ENCODE measurements at regions not wholly inside any gene's neighbourhood (a gene's known extent, or its start where the extent isn't known, plus 50 kb on each side); places are given as distances from the start of the nearest gene placed in this dataset.

GRCh38 chr1:34549199-34549598 is 205.6 kb upstream of the GJB5 start:
- Histone ChIP-seq H3K4me3 (no peak overlapping the region), H3K27ac (no peak overlapping the region), H3K36me3 (no peaks in the 10 kb centered on the region), H3K4me1 (no peaks in the 10 kb centered on the region), H3K9me3 (no peaks in the 10 kb centered on the region), H3K9ac (ENCODE audit: low read depth in 2 of 2, low read length in 2 of 2) (no peak overlapping the region), H3K27me3 (no peaks in the 10 kb centered on the region)
- TF ChIP-seq CTCF (IDR thresholded peaks at IDR 0.05), result no peak
- intact Hi-C loops (cut with DNase I), result loop anchor here (5.0 kb wide), 1 partner anchor 193 kb away; no protein-coding TSS in a partner anchor
- peak; percentile 62 for DNase-seq

- Histone ChIP-seq H3K36me3 (no peaks in the 10 kb centered on the region), H3K4me3 (no peak overlapping the region), H3K27ac (no peak overlapping the region), H3K4me1 (no peaks in the 10 kb centered on the region), H3K9me3 (no peaks in the 10 kb centered on the region), H3K27me3 (no peaks in the 10 kb centered on the region), H3K9ac (ENCODE audit: low read depth in 2 of 2, low read length in 2 of 2) (no peak overlapping the region)
- intact Hi-C loops (cut with DNase I), result no loop called here
- DNase-seq, result no peak
- no peak for TF ChIP-seq CTCF (IDR thresholded peaks at IDR 0.05)
Measured at GRCh38 chr1:34578306-34578705, 176.5 kb upstream of the GJB5 start.

GRCh38 chr1:34582356-34582755 is 172.5 kb upstream of the GJB5 start:
- Histone ChIP-seq H3K36me3 (no peaks in the 10 kb centered on the region), H3K27ac (no peak overlapping the region), H3K9ac (ENCODE audit: low read depth in 2 of 2, low read length in 2 of 2) (no peak overlapping the region), H3K4me1 (no peaks in the 10 kb centered on the region), H3K4me3 (no peak overlapping the region), H3K9me3 (no peaks in the 10 kb centered on the region), H3K27me3 (no peaks in the 10 kb centered on the region)
- no peak for DNase-seq
- intact Hi-C loops (cut with DNase I), result no loop called here
- TF ChIP-seq CTCF (IDR thresholded peaks at IDR 0.05), result no peak

- H3K27me3 ChIP-seq, result no peaks in the 10 kb centered on the region
- DNase-seq, result no peak
- H3K9ac ChIP-seq (ENCODE audit: low read depth in 2 of 2, low read length in 2 of 2), result no peak overlapping the region
- no peaks in the 10 kb centered on the region for H3K36me3 ChIP-seq
- no peak for TF ChIP-seq CTCF (IDR thresholded peaks at IDR 0.05)
- H3K9me3 ChIP-seq, result no peaks in the 10 kb centered on the region
- intact Hi-C loops (cut with DNase I), result no loop called here
- H3K27ac ChIP-seq, result no peak overlapping the region
- no peak overlapping the region for H3K4me3 ChIP-seq
- no peaks in the 10 kb centered on the region for H3K4me1 ChIP-seq
Measured at GRCh38 chr1:34587761-34588160, 167.1 kb upstream of the GJB5 start.

- no peak for TF ChIP-seq CTCF (IDR thresholded peaks at IDR 0.05)
- no peak for DNase-seq
- Histone ChIP-seq H3K4me3 (no peak overlapping the region), H3K9me3 (no peaks in the 10 kb centered on the region), H3K36me3 (no peaks in the 10 kb centered on the region), H3K27me3 (no peaks in the 10 kb centered on the region), H3K27ac (no peak overlapping the region), H3K4me1 (no peaks in the 10 kb centered on the region), H3K9ac (ENCODE audit: low read depth in 2 of 2, low read length in 2 of 2) (no peak overlapping the region)
- intact Hi-C loops (cut with DNase I), result no loop called here
Measured at GRCh38 chr1:34590211-34590623, 164.6 kb upstream of the GJB5 start.
